ENCODE measurements at regions not wholly inside any gene's neighbourhood (a gene's known extent, or its start where the extent isn't known, plus 50 kb on each side); places are given as distances from the start of the nearest gene placed in this dataset.

- Histone ChIP-seq H3K9me3 (ENCODE audit: control insufficient read depth, low read length) (no peaks in the 10 kb centered on the region), H3K4me3 (ENCODE audit: low read depth, low read length) (no peak overlapping the region), H3K9ac (no peak overlapping the region), H3K36me3 (ENCODE audit: control insufficient read depth, insufficient read depth, low read length) (no peaks in the 10 kb centered on the region), H3K79me2 (no peaks in the 10 kb centered on the region), H3K27me3 (ENCODE audit: control insufficient read depth, insufficient read depth, low read length) (no peaks in the 10 kb centered on the region), H3K27ac (no peak overlapping the region), H3K4me2 (ENCODE audit: low read length) (no peak overlapping the region), H2AFZ (no peak overlapping the region), H3K4me1 (no peaks in the 10 kb centered on the region)
- TF ChIP-seq CTCF (IDR thresholded peaks at IDR 0.05): no peak
Measured at GRCh38 chr5:39799242-39799641, 374.5 kb upstream of the DAB2 start.

- Histone ChIP-seq H3K27me3 (ENCODE audit: control insufficient read depth, insufficient read depth, low read length) (no peaks in the 10 kb centered on the region), H3K4me2 (ENCODE audit: low read length) (no peak overlapping the region), H3K79me2 (no peaks in the 10 kb centered on the region), H3K9ac (no peak overlapping the region), H2AFZ (no peak overlapping the region), H3K9me3 (ENCODE audit: control insufficient read depth, low read length) (no peaks in the 10 kb centered on the region), H3K4me3 (ENCODE audit: low read depth, low read length) (no peak overlapping the region), H3K4me1 (no peaks in the 10 kb centered on the region), H3K36me3 (ENCODE audit: control insufficient read depth, insufficient read depth, low read length) (no peaks in the 10 kb centered on the region), H3K27ac (no peak overlapping the region)
- no peak for TF ChIP-seq CTCF (IDR thresholded peaks at IDR 0.05)
Measured at GRCh38 chr5:39794513-39795210, 369.9 kb upstream of the DAB2 start.

GRCh38 chr5:39785410-39785809, 360.6 kb upstream of the DAB2 start:
- Histone ChIP-seq H3K9ac (no peak overlapping the region), H3K27me3 (ENCODE audit: control insufficient read depth, insufficient read depth, low read length) (no peaks in the 10 kb centered on the region), H3K4me2 (ENCODE audit: low read length) (no peak overlapping the region), H3K27ac (no peak overlapping the region), H3K9me3 (ENCODE audit: control insufficient read depth, low read length) (no peaks in the 10 kb centered on the region), H3K4me1 (no peaks in the 10 kb centered on the region), H2AFZ (no peak overlapping the region), H3K79me2 (no peaks in the 10 kb centered on the region), H3K36me3 (ENCODE audit: control insufficient read depth, insufficient read depth, low read length) (no peaks in the 10 kb centered on the region), H3K4me3 (ENCODE audit: low read depth, low read length) (no peak overlapping the region)
- TF ChIP-seq CTCF (IDR thresholded peaks at IDR 0.05): no peak

GRCh38 chr5:39783756-39784421, 359.1 kb upstream of the DAB2 start:
- Histone ChIP-seq H3K27me3 (ENCODE audit: control insufficient read depth, insufficient read depth, low read length) (no peaks in the 10 kb centered on the region), H3K4me2 (ENCODE audit: low read length) (no peak overlapping the region), H3K9ac (no peak overlapping the region), H3K4me3 (ENCODE audit: low read depth, low read length) (no peak overlapping the region), H3K4me1 (no peaks in the 10 kb centered on the region), H3K36me3 (ENCODE audit: control insufficient read depth, insufficient read depth, low read length) (no peaks in the 10 kb centered on the region), H3K9me3 (ENCODE audit: control insufficient read depth, low read length) (no peaks in the 10 kb centered on the region), H3K27ac (no peak overlapping the region), H2AFZ (no peak overlapping the region), H3K79me2 (no peaks in the 10 kb centered on the region)
- TF ChIP-seq CTCF (IDR thresholded peaks at IDR 0.05): no peak

- no peak overlapping the region for H3K4me3 ChIP-seq (ENCODE audit: low read depth, low read length)
- H2AFZ ChIP-seq: no peak overlapping the region
- no peaks in the 10 kb centered on the region for H3K27me3 ChIP-seq (ENCODE audit: control insufficient read depth, insufficient read depth, low read length)
- no peak overlapping the region for H3K27ac ChIP-seq
- H3K36me3 ChIP-seq (ENCODE audit: control insufficient read depth, insufficient read depth, low read length): no peaks in the 10 kb centered on the region
- H3K4me1 ChIP-seq: no peaks in the 10 kb centered on the region
- H3K4me2 ChIP-seq (ENCODE audit: low read length): no peak overlapping the region
- no peaks in the 10 kb centered on the region for H3K9me3 ChIP-seq (ENCODE audit: control insufficient read depth, low read length)
- H3K9ac ChIP-seq: no peak overlapping the region
- H3K79me2 ChIP-seq: no peaks in the 10 kb centered on the region
- no peak for TF ChIP-seq CTCF (IDR thresholded peaks at IDR 0.05)
Measured at GRCh38 chr5:39780347-39780746, 355.6 kb upstream of the DAB2 start.
